Non-pigmented ciliary epithelial cell (primary cell): ENCODE measurements at regions not wholly inside any gene's neighbourhood (a gene's known extent, or its start where the extent isn't known, plus 50 kb on each side); places are given as distances from the start of the nearest gene placed in this dataset.
"Not testable (repeated sequence)": the region's sequence is repeated elsewhere in the genome, so short reads cannot be mapped to it uniquely, and the experiment has no call there.

Experiments
- DNase-seq: peaks from one replicate; pipeline ENCODE4 v3.0.0-alpha.2; 2010; ENCODE audit warnings: low read depth

DNA sequence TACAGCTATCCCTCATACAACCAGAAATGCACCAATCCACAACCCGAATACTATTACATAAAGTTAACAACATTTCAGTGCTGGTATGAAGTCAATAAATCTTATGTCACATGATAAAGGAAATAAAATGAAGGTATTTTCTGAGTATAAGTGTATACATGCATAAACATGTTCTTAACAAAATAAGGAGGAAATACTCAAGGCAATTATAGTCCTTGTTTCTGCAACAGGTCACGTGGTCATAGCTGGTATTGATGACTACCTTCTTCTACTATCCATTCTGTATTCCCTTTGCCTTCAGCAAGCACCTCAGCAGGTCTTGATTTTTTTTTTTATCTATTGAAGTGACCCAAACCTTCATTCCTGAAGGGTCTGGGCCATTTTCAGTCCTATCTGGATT, 675.6 kb downstream of the RPL10L start:
- no peak for DNase-seq

DNA sequence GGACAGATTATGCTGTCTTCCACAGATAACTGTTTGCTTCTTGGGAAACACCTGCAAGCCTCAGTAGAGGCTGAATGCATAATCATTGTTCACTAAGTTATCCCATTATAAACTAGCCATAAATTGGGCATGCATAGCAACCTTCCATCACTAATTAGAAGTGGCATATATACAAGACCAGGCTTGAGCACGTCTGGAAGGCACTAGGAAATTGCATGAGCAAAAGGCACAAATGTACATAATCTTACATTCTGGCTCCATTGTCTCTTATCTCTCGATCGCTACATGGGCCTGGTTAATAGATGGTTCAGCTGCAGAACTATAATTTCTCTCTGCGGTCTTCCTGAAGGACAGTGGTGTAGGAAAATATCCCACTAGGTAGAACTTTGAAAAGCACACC, 679.2 kb downstream of the RPL10L start:
- DNase-seq: no peak

DNA sequence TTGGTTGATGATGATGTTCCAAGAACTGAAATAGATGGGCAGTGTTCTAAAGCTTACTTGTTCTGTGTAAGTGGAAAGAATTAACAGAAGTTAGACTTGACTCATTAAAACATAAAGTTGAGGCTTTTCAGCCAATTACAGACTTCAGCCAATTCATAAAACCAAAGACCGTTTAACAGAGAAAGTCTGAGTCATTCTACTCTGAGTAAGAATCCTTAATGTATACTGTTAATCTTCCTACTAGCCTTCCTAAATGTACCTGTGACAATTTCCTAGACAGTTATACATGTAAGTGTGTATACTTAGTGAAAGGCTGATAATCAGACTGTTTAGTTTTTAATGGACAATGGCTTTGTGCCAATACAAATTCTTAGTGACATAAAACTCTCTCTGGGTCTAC, 681.0 kb downstream of the RPL10L start:
- no peak for DNase-seq

DNA sequence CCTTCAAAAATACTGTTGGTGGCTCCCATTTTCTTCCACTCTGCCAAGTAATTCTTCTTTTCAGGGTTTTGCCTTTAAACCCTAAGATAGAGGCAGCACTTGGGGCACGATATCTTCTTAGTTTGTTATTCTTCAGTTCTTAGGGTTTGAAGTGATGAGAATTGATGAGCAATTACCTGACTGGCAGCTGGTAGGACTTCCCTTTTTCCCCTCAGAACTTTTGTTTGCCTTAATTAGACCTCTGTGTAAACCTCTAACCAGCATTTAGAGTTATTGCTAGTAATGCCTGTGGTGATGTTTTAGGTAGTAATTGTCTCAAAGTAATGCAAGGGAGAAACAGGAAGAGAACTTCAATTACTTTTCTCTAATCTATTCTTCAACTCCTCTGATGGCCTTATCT, 683.5 kb downstream of the RPL10L start:
- DNase-seq: no peak

DNA sequence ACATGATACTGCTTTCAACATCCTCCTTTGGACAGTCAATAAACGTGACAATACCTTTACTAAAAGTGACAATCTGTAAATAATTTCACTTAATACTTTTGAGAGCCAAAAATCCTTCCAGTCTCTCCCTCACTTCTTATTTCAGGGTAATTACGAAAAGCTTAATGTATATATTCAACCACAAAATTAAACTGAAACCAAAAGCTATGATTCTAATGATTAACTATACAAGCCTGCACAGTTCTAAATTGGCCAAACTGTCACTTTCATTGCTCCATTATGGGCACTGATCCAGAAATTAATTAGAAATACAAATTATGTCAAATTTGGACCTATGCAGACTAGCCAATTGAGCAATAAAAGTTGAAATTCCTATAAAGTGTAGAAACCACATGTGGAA, 696.5 kb upstream of the MIS18BP1 start:
- DNase-seq: no peak

DNA sequence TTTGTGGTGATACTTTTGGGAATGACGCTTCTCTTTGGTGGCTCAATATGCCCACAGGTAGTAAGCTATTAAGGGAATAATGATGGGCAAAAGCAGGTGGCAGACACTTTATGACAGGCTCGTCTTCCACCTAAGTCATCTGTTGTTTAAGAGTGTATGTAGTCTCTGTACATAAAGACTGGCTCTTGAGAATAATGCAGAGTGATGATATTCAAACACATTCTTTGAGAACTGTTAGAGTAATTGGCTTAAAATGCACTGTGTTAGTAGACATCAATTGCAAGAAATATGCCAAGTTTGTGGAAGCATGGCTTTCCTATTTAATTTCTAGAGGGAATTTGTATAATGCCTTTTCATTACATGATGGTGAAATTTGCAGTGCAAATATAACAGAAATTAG, 694.8 kb upstream of the MIS18BP1 start:
- DNase-seq: no peak

DNA sequence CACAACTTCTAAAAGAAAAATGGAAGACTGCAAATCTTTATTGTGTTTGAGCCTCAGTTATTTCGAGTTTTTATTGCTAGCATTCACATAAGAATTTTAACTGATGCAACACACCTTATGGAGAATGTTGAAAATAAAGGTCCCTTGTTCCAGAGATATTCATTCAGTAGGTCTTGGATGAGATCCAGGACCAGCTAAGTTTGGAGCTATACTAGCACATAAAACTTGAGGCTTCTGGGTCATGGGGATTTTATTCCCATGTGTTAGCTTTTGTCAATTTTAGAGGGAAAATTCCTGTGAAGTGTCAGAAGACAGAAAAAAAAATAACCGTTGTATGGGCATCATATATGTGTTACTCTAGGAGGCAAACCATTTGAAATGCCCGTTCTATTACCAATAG, 693.2 kb upstream of the MIS18BP1 start:
- DNase-seq: no peak

DNA sequence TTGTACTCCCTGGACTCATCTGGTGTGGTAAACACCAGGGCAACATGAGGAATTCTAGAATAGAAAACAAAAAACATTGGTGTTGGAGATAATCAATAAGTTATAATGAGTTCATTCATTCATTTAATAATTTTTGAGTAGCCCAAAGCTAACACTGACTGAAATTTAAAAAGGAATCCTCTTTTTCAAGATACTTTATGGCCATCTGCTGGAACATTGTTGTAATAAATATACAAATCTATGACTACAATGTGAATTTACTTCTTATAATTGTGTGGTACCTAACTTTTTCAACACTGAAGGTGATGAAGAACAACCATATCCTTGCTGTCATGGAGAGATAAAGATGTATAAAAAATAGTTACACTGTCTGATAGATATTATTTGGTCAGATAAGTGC, 687.3 kb upstream of the MIS18BP1 start:
- no peak for DNase-seq

DNA sequence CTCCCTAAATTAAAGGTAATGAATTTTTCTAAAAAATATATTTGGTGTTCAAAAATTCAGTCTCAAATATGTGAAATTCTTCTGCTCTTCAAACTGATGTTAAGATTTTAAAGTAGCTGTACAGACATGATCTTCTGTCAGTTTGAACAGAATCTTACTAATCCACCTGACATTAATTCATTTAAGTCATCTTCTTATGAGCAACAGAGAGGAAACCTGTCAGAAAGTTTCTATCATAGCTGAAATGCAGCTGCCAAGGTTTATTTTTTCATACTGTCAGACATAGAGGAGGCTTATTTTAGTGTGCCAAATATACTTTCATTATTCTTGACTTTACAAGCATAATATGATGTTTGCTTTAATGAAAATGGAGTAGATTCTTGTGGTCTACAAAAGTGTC, 686.6 kb upstream of the MIS18BP1 start:
- no peak for DNase-seq

DNA sequence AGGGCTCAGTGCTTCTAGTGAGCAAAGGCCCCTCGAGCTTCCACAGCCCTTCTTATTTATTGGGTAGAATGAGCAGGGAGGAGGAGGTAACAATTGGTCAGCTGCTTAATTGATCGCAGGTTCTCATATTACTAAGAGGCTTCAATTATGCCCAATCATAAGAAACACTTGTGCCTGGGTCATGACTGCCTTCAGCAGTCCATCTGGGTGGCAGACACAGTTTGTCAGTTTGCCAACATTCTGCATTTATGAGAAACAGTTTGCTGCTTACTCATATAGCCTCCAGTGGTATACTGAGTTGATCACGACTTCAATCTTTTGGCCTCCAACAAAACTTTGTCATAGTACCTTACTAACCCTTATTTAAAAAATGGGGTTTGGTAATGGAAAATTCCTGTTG, 667.0 kb upstream of the MIS18BP1 start:
- DNase-seq: not testable (repeated sequence)

DNA sequence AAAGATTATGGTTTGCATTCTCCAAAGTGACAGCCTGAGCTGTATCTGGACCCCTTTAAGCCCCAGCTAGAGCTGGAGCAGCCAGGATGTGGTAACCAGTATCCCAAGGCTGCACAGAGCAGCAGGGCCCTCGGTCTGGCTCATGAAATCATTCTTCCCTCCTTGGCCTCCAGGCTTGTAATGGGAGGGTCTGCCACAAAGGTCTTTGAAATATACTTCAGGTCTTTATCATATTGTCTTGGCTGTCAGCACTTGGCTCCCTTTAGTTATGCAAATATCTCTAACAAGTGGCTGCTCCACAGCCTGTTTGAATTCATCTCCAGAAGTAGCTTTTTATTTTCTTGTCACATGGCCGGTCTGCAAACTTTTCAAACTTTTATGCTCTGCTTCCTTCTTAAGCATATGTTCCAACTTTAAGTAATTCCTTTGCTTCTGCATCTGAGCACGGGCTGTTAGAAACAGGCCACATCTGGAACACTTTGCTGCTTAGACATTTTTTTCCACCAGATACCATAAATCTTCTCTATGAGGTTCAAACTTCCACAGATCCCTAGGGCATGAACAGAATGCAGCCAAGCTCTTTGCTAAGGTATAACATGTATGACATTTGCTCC, 663.4 kb upstream of the MIS18BP1 start:
- no peak for DNase-seq

DNA sequence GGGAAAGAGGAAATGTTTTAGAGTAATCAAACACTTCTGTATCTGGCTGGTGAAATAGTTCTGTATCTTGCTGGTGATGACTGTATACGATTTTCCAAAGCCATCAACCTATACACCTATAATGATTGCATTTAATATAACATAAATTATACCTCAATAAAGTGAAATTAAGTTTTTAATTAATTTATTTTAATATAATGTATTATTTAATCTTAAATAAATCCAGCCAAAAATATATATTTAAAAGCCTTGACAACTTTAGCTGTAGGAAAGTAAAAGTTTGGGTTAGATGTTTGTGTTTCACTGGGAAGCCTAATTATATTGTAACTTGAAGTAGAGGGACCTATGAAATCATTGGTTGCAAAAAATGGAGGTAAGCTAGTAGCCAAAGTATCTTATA, 654.8 kb upstream of the MIS18BP1 start:
- DNase-seq: no peak

DNA sequence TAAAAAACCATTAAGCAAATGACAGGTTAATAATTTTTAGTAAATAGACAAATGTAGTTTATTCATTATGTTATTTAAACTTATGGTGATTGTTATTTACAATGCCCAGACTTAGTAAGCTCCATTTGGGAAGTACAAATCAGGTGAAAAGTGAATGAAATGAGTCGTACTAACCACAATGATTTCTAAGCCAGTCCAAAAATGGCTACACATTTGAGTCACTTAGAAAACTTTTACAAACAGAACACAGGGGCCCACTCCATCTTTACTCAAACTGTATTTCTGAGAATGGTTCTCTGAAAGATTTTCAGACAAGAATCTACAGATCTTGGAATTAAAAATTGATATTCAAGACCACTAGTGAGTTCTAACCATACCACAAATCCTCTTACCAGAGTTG, 653.3 kb upstream of the MIS18BP1 start:
- DNase-seq: no peak

DNA sequence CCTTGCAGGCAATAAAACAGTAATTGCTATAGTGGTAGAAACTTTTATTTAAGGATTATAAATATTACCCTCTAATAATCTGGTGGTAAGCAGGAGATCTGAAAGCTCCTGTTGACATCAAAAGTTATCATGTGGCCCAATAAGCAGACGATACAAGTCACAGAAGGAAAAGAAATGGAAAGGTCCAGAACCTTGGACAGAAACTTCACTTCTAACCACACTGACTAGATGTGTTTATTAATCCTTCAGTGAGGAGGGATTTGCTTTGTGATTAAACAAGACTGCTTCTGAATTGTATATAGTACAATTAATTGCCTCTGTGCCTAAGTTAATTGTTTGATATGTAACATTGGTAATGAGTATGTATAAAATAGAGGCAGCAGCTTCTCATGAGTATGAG, 652.7 kb upstream of the MIS18BP1 start:
- no peak for DNase-seq

DNA sequence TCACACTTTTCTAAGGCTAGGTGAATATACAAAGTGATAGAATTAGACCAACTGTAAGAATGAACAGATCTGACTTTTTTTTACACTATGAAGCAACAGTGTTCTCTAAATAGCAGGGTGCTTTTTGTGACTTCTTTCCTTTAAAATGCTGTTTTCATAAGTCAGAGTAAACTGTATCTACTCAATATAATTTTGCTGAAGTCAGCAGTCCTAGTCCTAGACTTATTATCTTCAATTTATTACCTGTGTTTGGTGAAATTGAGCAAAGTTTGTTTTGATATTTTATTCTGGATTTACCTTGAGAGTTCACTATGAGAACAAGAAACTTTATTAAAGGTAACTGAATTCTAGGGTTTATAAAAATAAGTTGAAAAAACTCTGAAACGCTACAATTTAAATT, 651.3 kb upstream of the MIS18BP1 start:
- no peak for DNase-seq

DNA sequence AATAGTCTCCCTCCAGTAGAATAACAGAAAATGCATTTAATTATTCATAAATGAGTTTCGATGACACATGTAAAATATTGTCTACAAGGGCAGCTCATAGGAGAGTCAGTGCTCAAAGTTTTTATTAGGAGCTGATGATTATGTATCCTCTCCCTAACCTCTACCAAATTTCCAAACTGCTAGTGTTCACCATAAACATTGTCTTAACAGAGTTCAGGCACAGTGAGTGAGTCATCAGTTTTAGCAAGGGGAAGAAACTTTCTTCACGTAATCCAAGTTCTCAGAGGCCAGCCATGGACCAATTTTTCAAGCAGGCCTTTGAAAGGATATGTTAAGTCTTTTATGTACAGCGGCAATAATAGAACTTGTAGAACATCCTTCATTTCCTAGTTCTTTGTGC, 649.2 kb upstream of the MIS18BP1 start:
- DNase-seq: no peak

DNA sequence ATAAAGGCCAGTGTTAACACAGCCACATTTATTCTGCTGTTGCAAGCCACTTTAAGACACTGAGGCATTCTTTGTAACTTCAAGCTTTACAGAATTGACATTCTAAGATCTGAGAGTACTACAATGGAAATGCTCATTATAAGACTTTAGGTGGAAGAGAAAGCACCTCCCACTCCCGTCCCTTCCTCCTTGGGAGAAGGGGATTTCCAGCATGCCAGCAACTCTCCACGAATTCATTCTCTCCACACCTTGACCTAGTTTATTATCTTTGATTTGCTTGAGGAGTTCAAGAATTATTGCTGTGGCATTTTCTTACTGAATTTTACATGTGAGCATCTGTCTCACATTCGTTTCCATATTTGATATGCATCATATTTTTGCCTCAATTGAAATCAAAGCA, 644.4 kb upstream of the MIS18BP1 start:
- DNase-seq: no peak

DNA sequence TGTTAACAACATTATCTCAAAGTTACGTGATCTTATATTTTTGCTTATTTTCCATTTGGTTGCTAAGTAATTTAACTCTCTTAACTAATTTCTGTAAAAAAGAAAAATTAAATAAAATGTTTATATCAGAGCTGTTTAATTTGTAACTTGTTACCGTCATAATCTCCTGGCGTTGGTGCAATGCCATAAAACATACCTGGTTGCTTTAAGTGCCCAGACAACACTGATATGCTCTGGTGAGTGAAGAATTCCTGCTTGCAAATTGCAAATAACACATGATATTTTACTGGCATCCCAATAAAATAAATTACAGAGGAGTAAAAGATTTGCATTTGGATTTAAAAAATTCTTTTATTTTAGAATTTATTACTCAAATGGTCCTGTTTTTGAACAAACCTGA, 640.1 kb upstream of the MIS18BP1 start:
- DNase-seq: no peak

DNA sequence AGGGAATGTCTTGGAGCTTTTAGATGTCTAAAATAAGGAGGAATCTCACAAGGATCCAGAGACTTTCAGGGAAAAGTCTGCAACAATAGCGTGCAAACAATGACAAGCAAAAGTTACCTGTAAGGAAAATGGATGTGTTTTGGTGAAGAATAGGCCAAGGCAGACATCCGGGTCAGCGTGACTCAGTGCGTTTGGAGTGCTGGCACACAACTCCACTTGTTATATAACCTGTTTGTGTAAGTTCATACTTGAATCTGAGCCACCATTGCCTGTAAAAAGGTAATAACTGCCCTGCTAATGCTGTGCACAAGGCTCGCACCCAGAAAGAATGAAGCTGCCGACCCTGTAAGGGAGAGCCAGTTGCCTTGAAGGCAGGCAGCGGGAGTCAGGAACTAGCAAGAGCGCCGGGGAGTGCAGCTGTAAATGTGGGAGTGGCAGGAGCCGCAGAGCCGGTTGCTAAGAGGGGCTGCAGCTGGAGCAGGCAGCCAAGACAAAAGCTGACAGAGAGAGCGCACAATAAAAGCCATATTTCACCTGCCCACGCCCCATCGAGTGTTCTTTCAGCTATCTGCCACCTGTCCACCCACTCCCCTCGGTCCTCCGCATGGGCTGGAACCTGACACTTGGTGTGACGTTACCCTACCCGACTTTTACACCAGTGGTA, 638.5 kb upstream of the MIS18BP1 start:
- DNase-seq: no peak

DNA sequence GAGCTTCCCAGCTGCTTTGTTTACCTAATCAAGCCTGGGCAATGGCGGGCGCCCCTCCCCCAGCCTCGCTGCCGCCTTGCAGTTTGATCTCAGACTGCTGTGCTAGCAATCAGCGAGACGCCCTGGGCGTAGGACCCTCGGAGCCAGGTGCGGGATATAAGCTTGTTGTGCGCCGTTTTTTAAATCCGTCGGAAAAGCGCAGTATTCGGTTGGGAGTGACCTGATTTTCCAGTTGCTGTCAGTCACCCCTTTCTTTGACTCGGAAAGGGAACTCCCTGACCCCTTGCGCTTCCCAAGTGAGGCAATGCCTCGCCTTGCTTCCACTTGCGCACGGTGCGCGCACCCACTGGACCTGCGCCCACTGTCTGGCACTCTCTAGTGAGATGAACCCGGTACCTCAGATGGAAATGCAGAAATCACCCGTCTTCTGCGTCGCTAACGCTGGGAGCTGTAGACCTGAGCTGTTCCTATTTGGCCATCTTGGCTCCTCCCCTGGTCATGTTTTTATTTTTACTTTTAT, 635.8 kb upstream of the MIS18BP1 start:
- not testable (repeated sequence) for DNase-seq

DNA sequence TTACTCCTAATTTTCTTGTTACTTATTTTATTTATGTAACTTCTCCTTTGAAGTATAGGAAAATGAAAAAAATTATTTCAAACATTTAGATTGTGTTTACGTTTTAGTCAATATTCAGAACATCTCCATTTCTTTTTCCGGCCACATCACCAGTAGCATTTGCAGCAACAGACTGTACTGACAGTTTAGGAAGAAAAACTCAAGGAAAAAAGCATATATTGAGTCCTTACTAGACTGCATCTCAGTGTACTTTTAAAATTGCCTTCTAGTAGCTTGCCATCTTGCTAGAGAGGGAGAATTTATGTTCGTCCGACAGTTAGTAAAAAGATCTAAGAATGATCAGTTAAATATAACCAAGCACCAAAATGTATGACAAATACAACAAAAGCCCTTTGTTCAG, 625.0 kb upstream of the MIS18BP1 start:
- no peak for DNase-seq

DNA sequence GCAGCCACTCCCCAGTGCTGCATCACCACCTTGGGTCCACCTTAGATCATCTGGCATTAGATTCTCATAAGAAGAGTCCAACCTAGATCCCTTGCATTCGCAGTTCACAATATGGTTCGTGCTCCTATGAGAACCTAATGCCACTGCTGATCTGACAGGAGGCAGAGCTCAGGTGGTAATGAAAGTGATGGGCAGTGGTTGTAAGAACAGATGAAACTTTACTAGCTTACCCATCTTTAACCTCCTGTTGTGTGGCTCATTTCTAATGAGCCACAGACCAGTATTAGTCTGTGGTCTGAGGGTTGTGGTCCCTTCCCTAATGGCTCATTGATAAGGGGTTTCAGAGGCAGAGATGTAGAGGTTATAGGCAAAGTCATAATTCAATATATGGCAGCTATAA, 615.9 kb upstream of the MIS18BP1 start:
- DNase-seq: no peak

DNA sequence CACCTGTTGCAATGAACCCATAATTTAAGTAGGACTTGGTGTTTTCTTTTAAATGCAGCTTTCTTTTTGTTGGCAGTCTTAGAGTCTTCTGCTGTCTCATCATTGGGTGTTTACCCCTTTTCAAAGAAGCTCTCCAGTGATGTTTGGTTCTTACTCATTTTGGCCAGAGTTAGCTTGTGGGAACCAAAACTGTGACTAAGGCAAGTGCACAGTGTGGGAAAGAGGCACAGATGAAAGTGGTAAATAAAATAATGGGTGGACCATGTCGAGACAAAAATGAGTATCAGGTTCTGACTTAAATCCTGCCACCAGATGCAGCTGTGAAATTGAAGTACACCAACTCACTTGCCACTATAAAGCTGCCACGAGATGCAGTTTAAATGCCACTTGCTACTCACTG, 615.4 kb upstream of the MIS18BP1 start:
- DNase-seq: no peak
